ENCODE measurements at regions not wholly inside any gene's neighbourhood (a gene's known extent, or its start where the extent isn't known, plus 50 kb on each side); places are given as distances from the start of the nearest gene placed in this dataset.

GRCh38 chr1:218049641-218050040, 235.5 kb upstream of the RRP15 start:
- TF ChIP-seq POLR2AphosphoS5 (IDR thresholded peaks at IDR 0.05; ENCODE audit: borderline replicate concordance, low read depth, low read length) = no peak
- no peak for TF ChIP-seq EZH2 (IDR thresholded peaks at IDR 0.05)
- no peak for TF ChIP-seq FOXP2 (optimal IDR thresholded peaks at IDR 0.05; ENCODE audit: control extremely low read depth, extremely low read length, insufficient read depth)

Data from SK-N-MC (cell line).